Progenitor cell of endocrine pancreas (in vitro differentiated cells): ENCODE measurements at regions not wholly inside any gene's neighbourhood (a gene's known extent, or its start where the extent isn't known, plus 50 kb on each side); places are given as distances from the start of the nearest gene placed in this dataset.

Experiments used
- DNase-seq: peaks from one replicate; pipeline ENCODE4 v3.0.0; 2021; ENCODE audit warnings: low spot score; ENCODE audit not compliant: unreplicated experiment
- H3K27ac Mint-ChIP-seq: 2 replicates; pipeline ENCODE4 v1.8.0; 2021; ENCODE audit warnings: mild to moderate bottlenecking, moderate library complexity, mixed read lengths
- H3K27me3 Mint-ChIP-seq: 2 replicates; pipeline ENCODE4 v1.8.0; 2021; ENCODE audit warnings: mixed read lengths
- H3K36me3 Mint-ChIP-seq: 2 replicates; pipeline ENCODE4 v1.8.0; 2022; ENCODE audit warnings: mixed read lengths; ENCODE audit not compliant: insufficient read depth
- H3K4me1 Mint-ChIP-seq: 2 replicates; pipeline ENCODE4 v1.8.0; 2021; ENCODE audit warnings: low read depth, mixed read lengths
- H3K4me3 Mint-ChIP-seq: 2 replicates; pipeline ENCODE4 v1.8.0; 2021; ENCODE audit warnings: low read depth, mild to moderate bottlenecking, moderate library complexity, mixed read lengths
- H3K9me3 Mint-ChIP-seq: 2 replicates; pipeline ENCODE4 v1.8.0; 2021; ENCODE audit warnings: low read depth, mixed read lengths
- TF ChIP-seq, protein P1 (sequence below): fragments of 200-600 bp; sonication (generic); IDR thresholded peaks from one replicate; pipeline ENCODE4 v1.5.0; 2021; ENCODE audit warnings: antibody characterized with exemption, mild to moderate bottlenecking; ENCODE audit not compliant: unreplicated experiment

DNA sequence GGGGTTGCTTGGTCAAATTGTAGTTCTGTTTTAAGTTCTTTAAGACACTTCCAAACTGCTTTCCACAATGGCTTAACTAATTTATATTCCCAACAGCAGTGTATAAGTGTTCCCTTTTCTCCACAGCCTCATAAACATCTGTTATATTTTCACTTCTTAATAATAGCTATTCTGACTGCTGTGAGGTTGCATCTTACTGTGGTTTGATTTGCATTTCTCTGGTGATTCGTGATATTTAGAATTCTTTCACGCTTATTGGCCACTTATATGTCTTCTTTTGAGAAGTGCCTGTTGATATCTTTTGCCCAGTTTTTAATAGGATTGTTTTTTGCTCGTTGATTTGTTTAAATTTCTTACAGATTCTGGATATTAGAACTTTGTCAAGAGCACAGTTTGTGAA, 278.6 kb upstream of the ITM2A start:
- TF ChIP-seq, protein P1, sequence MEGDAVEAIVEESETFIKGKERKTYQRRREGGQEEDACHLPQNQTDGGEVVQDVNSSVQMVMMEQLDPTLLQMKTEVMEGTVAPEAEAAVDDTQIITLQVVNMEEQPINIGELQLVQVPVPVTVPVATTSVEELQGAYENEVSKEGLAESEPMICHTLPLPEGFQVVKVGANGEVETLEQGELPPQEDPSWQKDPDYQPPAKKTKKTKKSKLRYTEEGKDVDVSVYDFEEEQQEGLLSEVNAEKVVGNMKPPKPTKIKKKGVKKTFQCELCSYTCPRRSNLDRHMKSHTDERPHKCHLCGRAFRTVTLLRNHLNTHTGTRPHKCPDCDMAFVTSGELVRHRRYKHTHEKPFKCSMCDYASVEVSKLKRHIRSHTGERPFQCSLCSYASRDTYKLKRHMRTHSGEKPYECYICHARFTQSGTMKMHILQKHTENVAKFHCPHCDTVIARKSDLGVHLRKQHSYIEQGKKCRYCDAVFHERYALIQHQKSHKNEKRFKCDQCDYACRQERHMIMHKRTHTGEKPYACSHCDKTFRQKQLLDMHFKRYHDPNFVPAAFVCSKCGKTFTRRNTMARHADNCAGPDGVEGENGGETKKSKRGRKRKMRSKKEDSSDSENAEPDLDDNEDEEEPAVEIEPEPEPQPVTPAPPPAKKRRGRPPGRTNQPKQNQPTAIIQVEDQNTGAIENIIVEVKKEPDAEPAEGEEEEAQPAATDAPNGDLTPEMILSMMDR: no peak
- Mint-ChIP-seq H3K36me3 (no peaks in the 10 kb centered on the region), H3K27ac (no peak overlapping the region), H3K4me1 (peaks cover 7% of the 10 kb centered on the region), H3K4me3 (no peak overlapping the region), H3K27me3 (no peaks in the 10 kb centered on the region), H3K9me3 (peaks cover 5% of the 10 kb centered on the region)
- DNase-seq: no peak

DNA sequence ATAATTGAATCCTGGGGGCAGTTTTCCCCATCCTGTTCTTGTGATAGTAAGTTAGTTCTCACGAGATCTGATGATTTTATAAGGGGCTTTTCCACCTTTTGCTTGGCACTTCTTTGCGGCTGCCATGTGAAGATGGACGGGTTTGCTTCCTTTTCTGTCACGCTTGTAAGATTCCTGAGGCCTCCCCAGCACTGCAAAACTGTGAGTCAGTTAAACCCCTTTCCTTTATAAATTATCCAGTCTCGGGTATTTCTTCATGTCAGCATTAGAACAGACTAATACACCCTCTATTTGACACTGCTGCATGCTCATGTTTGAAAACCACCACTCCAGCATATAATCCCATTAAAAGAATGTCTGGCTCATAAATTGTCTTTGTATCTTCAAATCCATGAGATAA, 264.4 kb upstream of the ITM2A start:
- Mint-ChIP-seq H3K4me1 (no peaks in the 10 kb centered on the region), H3K9me3 (peaks cover 25% of the 10 kb centered on the region), H3K27me3 (no peaks in the 10 kb centered on the region), H3K4me3 (no peak overlapping the region), H3K36me3 (no peaks in the 10 kb centered on the region), H3K27ac (no peak overlapping the region)
- no peak for DNase-seq
- TF ChIP-seq, protein P1: no peak

DNA sequence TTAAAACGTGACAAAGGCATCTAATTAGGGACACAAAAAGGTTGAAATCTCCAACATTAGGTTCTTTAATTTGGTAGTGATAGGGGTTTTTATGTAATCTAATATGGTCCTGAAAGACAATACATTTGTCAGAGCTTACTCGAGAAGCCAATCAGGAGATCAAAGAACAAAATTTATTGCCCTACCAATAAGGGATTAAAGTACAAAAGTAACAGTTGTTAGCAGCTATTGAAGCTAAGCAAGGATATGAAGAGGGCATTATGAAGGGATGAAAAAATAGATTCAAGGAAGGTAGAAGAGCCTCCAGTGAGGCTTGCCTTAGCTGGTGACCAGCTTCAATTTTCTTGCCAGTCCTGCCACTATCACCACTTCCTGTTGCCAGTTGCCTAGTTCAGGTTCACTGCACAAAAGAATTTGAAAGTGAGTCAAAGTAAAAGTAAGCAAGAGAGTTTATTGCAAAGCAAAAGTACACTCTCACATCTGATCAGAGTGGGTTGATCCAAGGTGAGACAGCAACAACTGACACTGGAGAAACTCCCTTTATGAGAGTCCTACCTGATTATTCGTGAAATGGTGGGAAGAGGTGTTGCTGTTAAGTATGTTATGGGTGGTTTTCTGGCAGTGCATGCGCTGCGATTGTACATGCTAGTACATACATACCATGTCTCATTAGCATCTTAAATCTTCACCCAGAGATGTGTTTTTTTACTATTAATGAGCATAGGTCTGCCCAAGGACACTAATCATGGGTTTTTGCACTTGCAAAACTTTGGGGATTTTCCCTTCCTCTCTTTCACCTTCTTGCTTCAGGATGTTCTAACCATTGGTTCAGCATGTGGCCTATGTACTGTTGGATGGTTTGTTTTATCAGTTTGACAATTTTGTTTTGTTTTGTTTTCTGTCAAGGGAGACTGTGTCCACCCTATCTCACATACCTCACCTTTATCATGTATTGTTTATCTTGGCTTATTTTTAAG, 263.2 kb upstream of the ITM2A start:
- DNase-seq: no peak
- Mint-ChIP-seq H3K9me3 (peaks cover 25% of the 10 kb centered on the region), H3K36me3 (no peaks in the 10 kb centered on the region)

DNA sequence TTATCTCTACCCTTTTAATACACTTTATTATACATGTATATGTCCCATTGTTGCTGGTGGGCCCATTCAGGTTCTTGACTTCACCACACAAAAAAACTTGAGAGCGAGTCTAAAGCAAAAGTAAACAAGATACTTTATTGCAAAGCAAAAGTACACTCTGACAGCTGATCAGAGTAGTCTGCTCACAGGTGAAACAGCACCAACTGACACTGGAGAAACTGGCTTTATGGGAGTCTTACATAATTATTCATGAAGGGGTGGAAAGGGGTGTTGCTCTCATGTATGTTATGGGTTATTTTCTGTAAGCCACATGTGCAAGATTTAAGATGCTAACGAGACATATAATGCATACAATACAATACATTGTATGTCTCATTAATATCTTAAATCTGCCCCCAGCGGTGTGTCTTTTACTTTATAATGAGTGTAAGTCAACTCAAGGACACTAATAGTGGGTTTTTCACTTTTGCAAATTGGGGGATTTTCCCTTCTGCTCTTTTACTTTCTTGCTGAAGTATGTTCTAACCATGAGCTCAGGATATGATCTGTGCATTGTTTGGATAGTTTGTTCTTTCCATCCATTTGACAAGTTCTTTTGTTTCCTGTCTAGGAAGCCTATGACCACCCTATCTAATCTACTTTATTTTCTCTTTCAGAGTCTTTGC, 256.1 kb upstream of the ITM2A start:
- DNase-seq: no peak
- H3K9me3 Mint-ChIP-seq: peaks cover 20% of the 10 kb centered on the region

More for the DNA sequence above, 263.2 kb upstream of the ITM2A start:
- Mint-ChIP-seq H3K27me3 (no peaks in the 10 kb centered on the region), H3K4me1 (no peaks in the 10 kb centered on the region), H3K27ac (no peak overlapping the region), H3K4me3 (no peak overlapping the region)
- TF ChIP-seq, protein P1: no peak

DNA sequence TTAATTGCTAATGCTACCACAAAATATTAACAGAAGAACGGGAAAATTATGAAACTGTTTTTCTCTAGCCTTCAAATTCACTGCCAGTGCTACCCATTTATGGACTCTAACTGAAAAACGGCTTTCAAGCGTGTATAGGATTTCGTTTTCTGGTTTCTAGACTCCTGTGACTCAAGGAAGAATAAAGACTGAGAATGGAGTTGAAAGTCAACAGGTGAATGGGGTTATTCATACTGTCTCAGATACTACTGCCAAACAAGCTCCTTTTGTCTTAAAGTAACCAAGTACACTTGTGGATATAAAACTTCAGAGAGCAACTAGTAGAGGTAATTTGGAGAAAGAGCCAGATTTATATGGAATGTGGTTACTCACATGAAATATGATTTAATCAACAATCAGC, 251.1 kb upstream of the ITM2A start:
- H3K9me3 Mint-ChIP-seq: peaks cover 8% of the 10 kb centered on the region
- no peaks in the 10 kb centered on the region for H3K36me3 Mint-ChIP-seq
- peaks cover 2% of the 10 kb centered on the region for H3K4me1 Mint-ChIP-seq
- no peak for DNase-seq
- H3K27me3 Mint-ChIP-seq: no peaks in the 10 kb centered on the region
- TF ChIP-seq, protein P1: no peak
- H3K27ac Mint-ChIP-seq: no peak overlapping the region
- no peak overlapping the region for H3K4me3 Mint-ChIP-seq

More for the DNA sequence above, 256.1 kb upstream of the ITM2A start:
- Mint-ChIP-seq H3K27me3 (no peaks in the 10 kb centered on the region), H3K36me3 (no peaks in the 10 kb centered on the region), H3K27ac (no peak overlapping the region), H3K4me3 (no peak overlapping the region), H3K4me1 (peaks cover 5% of the 10 kb centered on the region)
- TF ChIP-seq, protein P1: no peak
